CD4-positive, alpha-beta memory T cell (primary cell): ENCODE measurements at regions not wholly inside any gene's neighbourhood (a gene's known extent, or its start where the extent isn't known, plus 50 kb on each side); places are given as distances from the start of the nearest gene placed in this dataset.

Source experiments
- CTCF ChIA-PET: fragments of 350-600 bp; sonication (Branson Sonifier 250); formaldehyde crosslinking; loops from one replicate; lab custom pipeline; 2021; ENCODE audit warnings: inconsistent platforms; ENCODE audit not compliant: partially characterized antibody; lab: Charles Lee
- POLR2A ChIA-PET: fragments of 350-600 bp; sonication (Branson Sonifier 250); formaldehyde crosslinking; loops from one replicate; lab custom pipeline; 2021; ENCODE audit not compliant: partially characterized antibody; lab: Charles Lee
- DNase-seq, 5 donors: peaks; one replicate each; pipeline versions ENCODE4 v3.0.0 to v3.0.0-alpha.2; 2020 to 2022; ENCODE audit warnings: mixed read lengths in 1 of 5
- H3K27ac ChIP-seq: one replicate; pipeline ENCODE4 v1.7.0; 2013; ENCODE audit warnings: low read depth, low read length
- H3K27me3 ChIP-seq: 2 replicates; pipeline ENCODE4 v1.7.0; 2013; ENCODE audit warnings: mild to moderate bottlenecking, low read length, moderate library complexity; ENCODE audit not compliant: insufficient read depth
- H3K36me3 ChIP-seq: 2 replicates; pipeline ENCODE4 v1.7.0; 2013; ENCODE audit warnings: mild to moderate bottlenecking, low read length, moderate library complexity; ENCODE audit not compliant: insufficient read depth
- H3K4me1 ChIP-seq: 2 replicates; pipeline ENCODE4 v1.7.0; 2013; ENCODE audit warnings: mild to moderate bottlenecking, low read length, moderate library complexity; ENCODE audit not compliant: insufficient read depth
- H3K4me3 ChIP-seq, 2 donors: one replicate each; pipeline ENCODE4 v1.7.0; 2013; ENCODE audit warnings: low read length in 2 of 2, mild to moderate bottlenecking in 1 of 2
- H3K9me3 ChIP-seq, 2 donors: one replicate each; pipeline ENCODE4 v1.7.0; 2013; ENCODE audit warnings: low read length in 2 of 2, control low read depth in 1 of 2; ENCODE audit not compliant: control insufficient read depth in 1 of 2
- H3K27ac Mint-ChIP-seq, 7 donors: one replicate each; pipeline ENCODE4 v1.8.0; 2020 to 2021; ENCODE audit warnings: mixed read lengths in 7 of 7, mild to moderate bottlenecking in 6 of 7, inconsistent platforms in 3 of 7, moderate library complexity in 3 of 7
- H3K27me3 Mint-ChIP-seq, 2 donors: one replicate each; pipeline ENCODE4 v1.8.0; 2020 to 2021; ENCODE audit warnings: mixed read lengths in 2 of 2
- H3K36me3 Mint-ChIP-seq, 2 donors: one replicate each; pipeline ENCODE4 v1.8.0; 2020 to 2021; ENCODE audit warnings: mixed read lengths in 2 of 2, inconsistent platforms in 1 of 2, mild to moderate bottlenecking in 1 of 2
- H3K4me1 Mint-ChIP-seq, 4 donors: one replicate each; pipeline ENCODE4 v1.8.0; 2020 to 2021; ENCODE audit warnings: mixed read lengths in 4 of 4, mild to moderate bottlenecking in 1 of 4
- H3K4me3 Mint-ChIP-seq, 8 donors: one replicate each; pipeline ENCODE4 v1.8.0; 2020 to 2021; ENCODE audit warnings: mixed read lengths in 8 of 8, mild to moderate bottlenecking in 7 of 8, moderate library complexity in 6 of 8, inconsistent platforms in 3 of 8
- H3K9me3 Mint-ChIP-seq, 8 donors: one replicate each; pipeline ENCODE4 v1.8.0; 2020 to 2021; ENCODE audit warnings: mixed read lengths in 8 of 8, mild to moderate bottlenecking in 5 of 8, inconsistent platforms in 3 of 8, moderate library complexity in 1 of 8
- intact Hi-C: fragments of 100-400 bp; cut with micrococcal nuclease; formaldehyde crosslinking; loops from one replicate; pipeline ENCODE4 v1.15.1; 2023

DNA sequence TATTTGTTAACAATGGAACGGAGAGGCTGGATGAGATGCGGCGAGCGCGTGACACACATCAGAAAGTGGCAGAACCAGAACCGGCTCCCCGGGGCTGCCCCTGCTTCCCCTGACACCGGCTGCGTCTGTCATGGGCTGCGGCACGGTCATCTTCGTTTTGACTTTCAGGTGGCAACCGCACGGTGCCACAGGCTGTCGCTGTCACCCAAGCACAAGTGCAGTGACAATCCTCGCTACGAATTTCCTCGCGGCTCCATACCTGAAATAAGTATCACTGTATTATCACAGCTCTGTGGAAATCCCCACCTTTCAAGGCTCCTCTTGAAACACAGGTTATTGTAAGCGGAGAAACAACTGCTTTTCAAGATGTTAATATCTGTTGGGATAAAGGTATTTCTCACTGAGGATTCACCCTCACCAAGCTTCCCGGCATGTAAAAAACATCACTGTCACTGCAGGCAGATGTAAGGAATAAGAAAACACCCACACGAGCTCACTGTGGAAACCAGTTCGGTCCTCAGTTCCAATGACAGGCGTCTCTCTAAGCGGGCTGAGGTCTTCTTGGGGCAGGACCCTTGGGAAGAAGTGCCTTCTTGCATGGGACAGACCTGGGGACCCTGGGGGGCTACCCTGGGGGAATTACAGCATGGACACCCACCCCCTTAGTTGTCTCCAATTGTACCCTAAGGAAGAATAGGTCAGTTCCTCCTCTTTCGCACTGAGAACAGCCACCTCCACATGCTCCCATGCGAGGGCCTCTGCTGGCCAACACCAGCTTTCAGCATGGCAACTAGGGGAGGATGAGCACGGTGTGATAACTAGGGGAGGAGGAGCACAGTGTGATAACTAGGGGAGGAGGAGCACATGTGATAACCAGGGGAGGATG is 86.3 kb downstream of the DACT2 start:
- no peaks in the 10 kb centered on the region for H3K9me3 Mint-ChIP-seq

GRCh38 chr6:168232528-168232927 is 87.0 kb downstream of the DACT2 start:
- H3K27me3 Mint-ChIP-seq: peaks cover 9 to 11% of the 10 kb centered on the region in 2 donors
- no peaks in the 10 kb centered on the region for H3K9me3 Mint-ChIP-seq
- no peak overlapping the region for H3K4me3 Mint-ChIP-seq
- H3K4me1 Mint-ChIP-seq: no peaks in the 10 kb centered on the region
- POLR2A ChIA-PET: no interaction called here
- H3K9me3 ChIP-seq: no peaks in the 10 kb centered on the region
- H3K27ac Mint-ChIP-seq: no peak overlapping the region
- intact Hi-C loops: no loop called here
- H3K4me1 ChIP-seq: no peaks in the 10 kb centered on the region
- no peaks in the 10 kb centered on the region for H3K27me3 ChIP-seq
- no peak overlapping the region for H3K4me3 ChIP-seq
- no peaks in the 10 kb centered on the region for H3K36me3 ChIP-seq
- CTCF ChIA-PET: interaction anchor here (1.4 kb wide), 1 partner anchor 9 kb away, joined by 3 read pairs; no protein-coding TSS in a partner anchor
- no peak for DNase-seq
- no peaks in the 10 kb centered on the region for H3K36me3 Mint-ChIP-seq
- no peak overlapping the region for H3K27ac ChIP-seq

More for the DNA sequence above, 86.3 kb downstream of the DACT2 start:
- Mint-ChIP-seq H3K4me1 (no peaks in the 10 kb centered on the region), H3K36me3 (no peaks in the 10 kb centered on the region), H3K27me3 (peaks cover 9 to 10% of the 10 kb centered on the region in 2 donors), H3K4me3 (no peak overlapping the region), H3K27ac (no peak overlapping the region)
- ChIA-PET CTCF (interaction anchor here (1.4 kb wide), 1 partner anchor 10 kb away, joined by 3 read pairs; no protein-coding TSS in a partner anchor), POLR2A (no interaction called here)
- Histone ChIP-seq H3K9me3 (no peaks in the 10 kb centered on the region), H3K27me3 (no peaks in the 10 kb centered on the region), H3K27ac (no peak overlapping the region), H3K4me3 (no peak overlapping the region), H3K4me1 (no peaks in the 10 kb centered on the region), H3K36me3 (no peaks in the 10 kb centered on the region)
- intact Hi-C loops: no loop called here
- no peak for DNase-seq

DNA sequence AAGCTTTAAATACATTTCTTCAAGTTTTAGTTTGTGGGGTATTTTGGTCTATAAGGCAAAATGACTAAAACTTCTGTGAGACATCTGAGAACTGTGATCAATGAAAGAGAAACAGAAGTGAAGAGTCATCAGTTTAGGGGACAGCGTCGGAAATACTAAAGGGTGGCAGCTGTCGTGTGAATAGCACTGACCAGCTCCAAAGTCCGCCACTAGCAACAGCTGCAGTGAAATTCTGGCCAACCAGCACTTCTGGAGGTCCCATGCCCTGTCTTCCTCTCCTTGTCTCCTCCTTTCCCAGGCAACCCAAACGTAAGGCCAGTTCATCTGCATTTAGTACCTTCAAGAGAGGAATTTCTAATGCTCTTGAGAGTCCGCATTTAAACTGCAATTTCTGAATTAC is 87.5 kb downstream of the DACT2 start:
- Histone ChIP-seq H3K27ac (no peak overlapping the region), H3K4me3 (no peak overlapping the region), H3K27me3 (no peaks in the 10 kb centered on the region), H3K36me3 (no peaks in the 10 kb centered on the region), H3K4me1 (no peaks in the 10 kb centered on the region), H3K9me3 (no peaks in the 10 kb centered on the region)
- no peak overlapping the region for H3K4me3 Mint-ChIP-seq
- H3K9me3 Mint-ChIP-seq: no peaks in the 10 kb centered on the region
- CTCF ChIA-PET: interaction anchor here (1.4 kb wide), 1 partner anchor 9 kb away, joined by 3 read pairs; no protein-coding TSS in a partner anchor
- intact Hi-C loops: no loop called here
- no peak overlapping the region for H3K27ac Mint-ChIP-seq
- H3K4me1 Mint-ChIP-seq: no peaks in the 10 kb centered on the region
- POLR2A ChIA-PET: no interaction called here
- H3K27me3 Mint-ChIP-seq: peaks cover 9 to 12% of the 10 kb centered on the region in 2 donors
- no peak for DNase-seq
- H3K36me3 Mint-ChIP-seq: no peaks in the 10 kb centered on the region

GRCh38 chr6:168231393-168231957 is 88.1 kb downstream of the DACT2 start:
- POLR2A ChIA-PET: no interaction called here

DNA sequence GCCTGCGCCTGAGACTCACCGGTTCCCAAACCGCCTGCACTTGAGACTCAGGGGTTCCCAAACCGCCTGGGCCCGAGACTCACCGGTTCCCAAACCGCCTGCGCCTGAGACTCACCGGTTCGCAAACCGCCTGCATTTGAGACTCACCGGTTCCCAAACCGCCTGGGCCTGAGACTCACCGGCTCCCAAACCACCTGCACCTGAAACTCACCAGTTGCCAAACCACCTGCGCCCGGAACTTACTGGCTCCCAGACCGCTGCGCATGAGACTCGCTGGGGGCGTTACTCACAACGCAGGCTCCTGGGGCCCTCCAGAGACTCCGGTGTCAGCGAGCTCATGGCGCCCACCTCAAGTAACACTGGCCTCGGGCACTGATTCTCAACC is 90.2 kb downstream of the DACT2 start:
- Mint-ChIP-seq H3K4me3 (no peak overlapping the region), H3K27me3 (peaks cover 11 to 12% of the 10 kb centered on the region in 2 donors), H3K36me3 (no peaks in the 10 kb centered on the region), H3K9me3 (no peaks in the 10 kb centered on the region), H3K27ac (no peak overlapping the region), H3K4me1 (no peaks in the 10 kb centered on the region)
- no peaks in the 10 kb centered on the region for H3K4me1 ChIP-seq
- H3K27me3 ChIP-seq: no peaks in the 10 kb centered on the region
- DNase-seq: no peak
- intact Hi-C loops: no loop called here
- ChIA-PET CTCF (no interaction called here), POLR2A (no interaction called here)
- no peaks in the 10 kb centered on the region for H3K9me3 ChIP-seq
- H3K27ac ChIP-seq: no peak overlapping the region
- no peaks in the 10 kb centered on the region for H3K36me3 ChIP-seq
- H3K4me3 ChIP-seq: no peak overlapping the region

More at GRCh38 chr6:168231393-168231957, 88.1 kb downstream of the DACT2 start:
- no peak overlapping the region for H3K4me3 Mint-ChIP-seq
- no peak overlapping the region for H3K27ac ChIP-seq
- H3K4me3 ChIP-seq: no peak overlapping the region
- no peaks in the 10 kb centered on the region for H3K27me3 ChIP-seq
- H3K36me3 ChIP-seq: no peaks in the 10 kb centered on the region
- no peaks in the 10 kb centered on the region for H3K4me1 ChIP-seq
- no peaks in the 10 kb centered on the region for H3K9me3 ChIP-seq
- H3K27ac Mint-ChIP-seq: no peak overlapping the region
- CTCF ChIA-PET: no interaction called here
- H3K9me3 Mint-ChIP-seq: no peaks in the 10 kb centered on the region
- H3K27me3 Mint-ChIP-seq: peaks cover 11 to 12% of the 10 kb centered on the region in 2 donors
- no peak for DNase-seq
- intact Hi-C loops: no loop called here
- no peaks in the 10 kb centered on the region for H3K4me1 Mint-ChIP-seq
- H3K36me3 Mint-ChIP-seq: no peaks in the 10 kb centered on the region

GRCh38 chr6:168228676-168229367 is 90.8 kb downstream of the DACT2 start:
- Histone ChIP-seq H3K4me3 (no peak overlapping the region), H3K27ac (no peak overlapping the region), H3K27me3 (no peaks in the 10 kb centered on the region), H3K4me1 (no peaks in the 10 kb centered on the region), H3K36me3 (no peaks in the 10 kb centered on the region), H3K9me3 (no peaks in the 10 kb centered on the region)
- H3K36me3 Mint-ChIP-seq: no peaks in the 10 kb centered on the region
- ChIA-PET CTCF (no interaction called here), POLR2A (no interaction called here)
- DNase-seq: no peak
- no peaks in the 10 kb centered on the region for H3K4me1 Mint-ChIP-seq
- no peak overlapping the region for H3K27ac Mint-ChIP-seq
- peaks cover 11 to 12% of the 10 kb centered on the region in 2 donors for H3K27me3 Mint-ChIP-seq
- H3K4me3 Mint-ChIP-seq: no peak overlapping the region
- intact Hi-C loops: no loop called here
- peaks cover 0 to 1% (median 0%) of the 10 kb centered on the region in 8 donors for H3K9me3 Mint-ChIP-seq

DNA sequence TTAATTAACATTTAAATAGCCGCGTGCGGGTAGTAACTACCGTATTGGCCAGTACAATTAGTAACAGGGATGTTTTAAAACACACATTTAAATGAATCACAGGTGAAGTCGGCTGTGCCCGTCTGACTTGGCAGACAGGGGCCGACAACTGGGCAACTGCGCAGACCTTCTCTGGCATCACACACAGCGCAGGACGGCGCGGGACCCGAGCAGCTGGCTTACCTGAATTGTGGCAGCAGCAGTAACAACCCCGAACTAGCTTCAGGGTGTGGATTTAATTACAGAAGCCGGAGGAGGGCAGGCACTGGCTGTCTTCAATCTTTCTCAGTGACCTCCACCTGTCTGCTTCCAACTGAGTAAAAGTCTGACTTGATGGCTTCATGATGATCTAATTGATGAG is 91.7 kb downstream of the DACT2 start:
- no peaks in the 10 kb centered on the region for H3K36me3 Mint-ChIP-seq
- no peak for DNase-seq
- POLR2A ChIA-PET: no interaction called here

More for the DNA sequence above, 91.7 kb downstream of the DACT2 start:
- intact Hi-C loops: no loop called here
- peaks cover 12 to 13% of the 10 kb centered on the region in 2 donors for H3K27me3 Mint-ChIP-seq
- no peak overlapping the region for H3K4me3 Mint-ChIP-seq
- no peak overlapping the region for H3K27ac Mint-ChIP-seq
- H3K9me3 Mint-ChIP-seq: peaks cover 0 to 3% (median 0%) of the 10 kb centered on the region in 8 donors
- no peaks in the 10 kb centered on the region for H3K9me3 ChIP-seq
- H3K4me1 Mint-ChIP-seq: no peaks in the 10 kb centered on the region
- H3K4me3 ChIP-seq: no peak overlapping the region
- no peaks in the 10 kb centered on the region for H3K27me3 ChIP-seq
- CTCF ChIA-PET: no interaction called here
- H3K4me1 ChIP-seq: no peaks in the 10 kb centered on the region
- H3K27ac ChIP-seq: no peak overlapping the region
- no peaks in the 10 kb centered on the region for H3K36me3 ChIP-seq
